Breast epithelium (tissue), 4 donors: ENCODE measurements at regions not wholly inside any gene's neighbourhood (a gene's known extent, or its start where the extent isn't known, plus 50 kb on each side); places are given as distances from the start of the nearest gene placed in this dataset.

Experiments used
- DNase-seq, 2 donors: peaks; one replicate each; pipeline ENCODE4 v3.0.0-alpha.2; 2019; ENCODE audit warnings: low spot score in 2 of 2
- H3K27ac ChIP-seq, 2 donors: fragments of 200-600 bp; sonication (generic) in 1 of 2; one replicate each; pipeline ENCODE4 v1.5.1; 2016 to 2019; ENCODE audit warnings: mild to moderate bottlenecking in 1 of 2
- H3K27me3 ChIP-seq, 2 donors: fragments of 200-600 bp; sonication (generic) in 1 of 2; one replicate each; pipeline versions ENCODE4 v1.5.1 to v1.6.0; 2017 to 2019; ENCODE audit warnings: control low read depth in 1 of 2, mild to moderate bottlenecking in 1 of 2
- H3K36me3 ChIP-seq: fragments of 200-600 bp; one replicate; pipeline ENCODE4 v1.5.1; 2019
- H3K4me1 ChIP-seq, 2 donors: fragments of 200-600 bp; sonication (generic); one replicate each; pipeline ENCODE4 v1.5.1; 2016 to 2019; ENCODE audit warnings: control low read depth in 1 of 2
- H3K4me3 ChIP-seq, 3 donors: fragments of 200-600 bp; sonication (generic); 1 replicate in 2 of 3; 2 replicates in 1 of 3; pipeline ENCODE4 v1.5.1; 2016 to 2019; ENCODE audit warnings: mild to moderate bottlenecking in 3 of 3, moderate library complexity in 2 of 3
- H3K9me3 ChIP-seq, 2 donors: fragments of 200-600 bp; sonication (generic) in 1 of 2; one replicate each; pipeline ENCODE4 v1.5.1; 2016 to 2019; ENCODE audit warnings: control low read depth in 1 of 2
- CTCF ChIP-seq, 3 donors: fragments of 450-650 bp; IDR thresholded peaks; one replicate each; pipeline ENCODE4 v1.5.1; 2016 to 2017; ENCODE audit warnings: antibody characterized with exemption in 3 of 3, mild to moderate bottlenecking in 3 of 3, moderate library complexity in 3 of 3
- POLR2A ChIP-seq: fragments of 450-650 bp; IDR thresholded peaks from one replicate; pipeline ENCODE4 v1.6.1; 2016; ENCODE audit warnings: antibody characterized with exemption, mild to moderate bottlenecking, moderate library complexity
- POLR2AphosphoS5 ChIP-seq, 3 donors: sonication (generic); formaldehyde crosslinking; IDR thresholded peaks; one replicate each; pipeline ENCODE4 v1.6.1; 2017; ENCODE audit warnings: antibody characterized with exemption in 3 of 3
- intact Hi-C: fragments of 100-400 bp; cut with DNase I; formaldehyde crosslinking; loops from one replicate; pipeline ENCODE4 v1.15.1; 2023; ENCODE audit warnings: low total_unique reads

GRCh38 chr3:25107918-25108617, 320.0 kb upstream of the RARB start:
- H3K4me3 ChIP-seq = no peak overlapping the region
- H3K27me3 ChIP-seq = no peaks in the 10 kb centered on the region
- no peaks in the 10 kb centered on the region for H3K4me1 ChIP-seq
- DNase-seq = no peak
- intact Hi-C loops = no loop called here
- H3K27ac ChIP-seq = no peak overlapping the region
- no peaks in the 10 kb centered on the region for H3K9me3 ChIP-seq
- H3K36me3 ChIP-seq = no peaks in the 10 kb centered on the region
- no peak for TF ChIP-seq POLR2A
- TF ChIP-seq POLR2AphosphoS5 (IDR thresholded peaks at IDR 0.05) = no peak
- TF ChIP-seq CTCF (IDR thresholded peaks at IDR 0.05) = no peak

- no peaks in the 10 kb centered on the region for H3K4me1 ChIP-seq
- H3K36me3 ChIP-seq = no peaks in the 10 kb centered on the region
- DNase-seq = no peak
- no peak overlapping the region for H3K27ac ChIP-seq
- H3K27me3 ChIP-seq = no peaks in the 10 kb centered on the region
- no peak overlapping the region for H3K4me3 ChIP-seq
- no peak for TF ChIP-seq POLR2AphosphoS5 (IDR thresholded peaks at IDR 0.05)
- no peak for TF ChIP-seq POLR2A
- no peak for TF ChIP-seq CTCF (IDR thresholded peaks at IDR 0.05)
- intact Hi-C loops = loop anchor here (5.0 kb wide), 1 partner anchor 272 kb away; no protein-coding TSS in a partner anchor
- no peaks in the 10 kb centered on the region for H3K9me3 ChIP-seq
Observed at GRCh38 chr3:25110642-25111041, 317.4 kb upstream of the RARB start.

GRCh38 chr3:25113891-25114290, 314.2 kb upstream of the RARB start:
- intact Hi-C loops = loop anchor here (5.0 kb wide), 1 partner anchor 268 kb away; no protein-coding TSS in a partner anchor
- TF ChIP-seq POLR2AphosphoS5 (IDR thresholded peaks at IDR 0.05) (no peak), CTCF (IDR thresholded peaks at IDR 0.05) (no peak), POLR2A (no peak)
- DNase-seq = no peak
- Histone ChIP-seq H3K9me3 (no peaks in the 10 kb centered on the region), H3K27me3 (no peaks in the 10 kb centered on the region), H3K36me3 (no peaks in the 10 kb centered on the region), H3K27ac (no peak overlapping the region), H3K4me3 (no peak overlapping the region), H3K4me1 (no peaks in the 10 kb centered on the region)

GRCh38 chr3:25114532-25114931, 313.5 kb upstream of the RARB start:
- no peak for TF ChIP-seq POLR2AphosphoS5 (IDR thresholded peaks at IDR 0.05)
- no peak for TF ChIP-seq CTCF (IDR thresholded peaks at IDR 0.05)
- TF ChIP-seq POLR2A = no peak
- Histone ChIP-seq H3K9me3 (no peaks in the 10 kb centered on the region), H3K36me3 (no peaks in the 10 kb centered on the region), H3K4me3 (no peak overlapping the region), H3K4me1 (no peaks in the 10 kb centered on the region), H3K27ac (no peak overlapping the region), H3K27me3 (no peaks in the 10 kb centered on the region)
- intact Hi-C loops = loop anchor here (5.0 kb wide), 1 partner anchor 268 kb away; no protein-coding TSS in a partner anchor
- no peak for DNase-seq

GRCh38 chr3:25117005-25117593, 311.0 kb upstream of the RARB start:
- DNase-seq = no peak
- intact Hi-C loops = no loop called here
- no peak overlapping the region for H3K4me3 ChIP-seq
- no peaks in the 10 kb centered on the region for H3K4me1 ChIP-seq
- TF ChIP-seq POLR2AphosphoS5 (IDR thresholded peaks at IDR 0.05) = no peak
- TF ChIP-seq POLR2A = no peak
- TF ChIP-seq CTCF (IDR thresholded peaks at IDR 0.05) = no peak
- no peaks in the 10 kb centered on the region for H3K27me3 ChIP-seq
- no peaks in the 10 kb centered on the region for H3K9me3 ChIP-seq
- no peak overlapping the region for H3K27ac ChIP-seq
- H3K36me3 ChIP-seq = no peaks in the 10 kb centered on the region
